Endothelial cell (in vitro differentiated cells): ENCODE measurements at regions not wholly inside any gene's neighbourhood (a gene's known extent, or its start where the extent isn't known, plus 50 kb on each side); places are given as distances from the start of the nearest gene placed in this dataset.

Experiments
- DNase-seq: peaks from one replicate; pipeline ENCODE4 v3.0.0; 2021; ENCODE audit warnings: low spot score
- H3K27ac Mint-ChIP-seq: one replicate; pipeline ENCODE4 v1.8.0; 2021; ENCODE audit warnings: mixed read lengths, inconsistent platforms; ENCODE audit not compliant: unreplicated experiment
- H3K27me3 Mint-ChIP-seq: one replicate; pipeline ENCODE4 v1.8.0; 2021; ENCODE audit warnings: mild to moderate bottlenecking, moderate library complexity, mixed read lengths, inconsistent platforms; ENCODE audit not compliant: unreplicated experiment
- H3K36me3 Mint-ChIP-seq: one replicate; pipeline ENCODE4 v1.8.0; 2021; ENCODE audit warnings: mild to moderate bottlenecking, low read depth, mixed read lengths, inconsistent platforms; ENCODE audit not compliant: unreplicated experiment
- H3K4me1 Mint-ChIP-seq: one replicate; pipeline ENCODE4 v1.8.0; 2021; ENCODE audit warnings: mild to moderate bottlenecking, mixed read lengths, inconsistent platforms; ENCODE audit not compliant: unreplicated experiment
- H3K4me3 Mint-ChIP-seq: one replicate; pipeline ENCODE4 v1.8.0; 2021; ENCODE audit warnings: mild to moderate bottlenecking, mixed read lengths, inconsistent platforms; ENCODE audit not compliant: unreplicated experiment
- H3K9me3 Mint-ChIP-seq: one replicate; pipeline ENCODE4 v1.8.0; 2021; ENCODE audit warnings: mixed read lengths, inconsistent platforms; ENCODE audit not compliant: unreplicated experiment
- TF ChIP-seq, protein P1 (sequence below): fragments of 200-600 bp; sonication (generic); IDR thresholded peaks from one replicate; pipeline ENCODE4 v1.5.0; 2021; ENCODE audit warnings: antibody characterized with exemption; ENCODE audit not compliant: unreplicated experiment

- TF ChIP-seq, protein P1, sequence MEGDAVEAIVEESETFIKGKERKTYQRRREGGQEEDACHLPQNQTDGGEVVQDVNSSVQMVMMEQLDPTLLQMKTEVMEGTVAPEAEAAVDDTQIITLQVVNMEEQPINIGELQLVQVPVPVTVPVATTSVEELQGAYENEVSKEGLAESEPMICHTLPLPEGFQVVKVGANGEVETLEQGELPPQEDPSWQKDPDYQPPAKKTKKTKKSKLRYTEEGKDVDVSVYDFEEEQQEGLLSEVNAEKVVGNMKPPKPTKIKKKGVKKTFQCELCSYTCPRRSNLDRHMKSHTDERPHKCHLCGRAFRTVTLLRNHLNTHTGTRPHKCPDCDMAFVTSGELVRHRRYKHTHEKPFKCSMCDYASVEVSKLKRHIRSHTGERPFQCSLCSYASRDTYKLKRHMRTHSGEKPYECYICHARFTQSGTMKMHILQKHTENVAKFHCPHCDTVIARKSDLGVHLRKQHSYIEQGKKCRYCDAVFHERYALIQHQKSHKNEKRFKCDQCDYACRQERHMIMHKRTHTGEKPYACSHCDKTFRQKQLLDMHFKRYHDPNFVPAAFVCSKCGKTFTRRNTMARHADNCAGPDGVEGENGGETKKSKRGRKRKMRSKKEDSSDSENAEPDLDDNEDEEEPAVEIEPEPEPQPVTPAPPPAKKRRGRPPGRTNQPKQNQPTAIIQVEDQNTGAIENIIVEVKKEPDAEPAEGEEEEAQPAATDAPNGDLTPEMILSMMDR: no peak
- Mint-ChIP-seq H3K4me1 (no peaks in the 10 kb centered on the region), H3K27me3 (peaks cover 3% of the 10 kb centered on the region), H3K27ac (no peak overlapping the region), H3K4me3 (no peak overlapping the region), H3K36me3 (no peaks in the 10 kb centered on the region), H3K9me3 (peaks cover 4% of the 10 kb centered on the region)
- DNase-seq: no peak
Observed at GRCh38 chr5:2560435-2560834, 191.0 kb downstream of the IRX2 start.

- peaks cover 21% of the 10 kb centered on the region for H3K9me3 Mint-ChIP-seq
Observed at GRCh38 chr5:2557435-2557834, 194.0 kb downstream of the IRX2 start.

GRCh38 chr5:2556375-2556966 is 195.0 kb downstream of the IRX2 start:
- H3K36me3 Mint-ChIP-seq: no peaks in the 10 kb centered on the region
- H3K9me3 Mint-ChIP-seq: peaks cover 21% of the 10 kb centered on the region
- no peaks in the 10 kb centered on the region for H3K4me1 Mint-ChIP-seq
- H3K27ac Mint-ChIP-seq: no peak overlapping the region
- H3K27me3 Mint-ChIP-seq: peaks cover 4% of the 10 kb centered on the region
- H3K4me3 Mint-ChIP-seq: no peak overlapping the region
- TF ChIP-seq, protein P1: no peak
- DNase-seq: no peak

More at GRCh38 chr5:2557435-2557834, 194.0 kb downstream of the IRX2 start:
- Mint-ChIP-seq H3K4me3 (no peak overlapping the region), H3K27ac (no peak overlapping the region), H3K4me1 (no peaks in the 10 kb centered on the region), H3K27me3 (peaks cover 6% of the 10 kb centered on the region), H3K36me3 (no peaks in the 10 kb centered on the region)
- TF ChIP-seq, protein P1: no peak
- no peak for DNase-seq

DNA sequence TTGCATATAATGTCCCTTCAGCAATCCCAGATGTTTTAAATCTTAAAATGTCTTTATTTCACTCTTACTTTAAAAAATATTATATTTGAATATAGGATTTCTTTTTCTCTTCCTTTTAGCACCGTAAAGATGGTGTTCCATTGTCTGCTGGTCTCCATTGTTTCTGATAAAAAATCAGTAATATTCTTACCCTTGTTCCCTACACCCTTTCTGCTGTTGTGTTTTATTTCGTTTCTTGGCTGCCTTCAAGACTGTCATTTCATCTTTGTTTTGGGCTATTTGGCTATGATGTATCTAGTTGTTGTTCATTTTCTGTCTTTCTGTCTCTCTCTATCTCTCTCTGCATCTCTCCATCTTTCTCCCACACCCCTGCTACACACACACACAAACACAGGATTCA is 197.9 kb downstream of the IRX2 start:
- Mint-ChIP-seq H3K27ac (no peak overlapping the region), H3K4me3 (no peak overlapping the region), H3K4me1 (no peaks in the 10 kb centered on the region), H3K9me3 (peaks cover 18% of the 10 kb centered on the region), H3K27me3 (peaks cover 4% of the 10 kb centered on the region), H3K36me3 (no peaks in the 10 kb centered on the region)
- no peak for DNase-seq
- TF ChIP-seq, protein P1: no peak

GRCh38 chr5:2550509-2550908 is 201.0 kb downstream of the IRX2 start:
- Mint-ChIP-seq H3K36me3 (no peaks in the 10 kb centered on the region), H3K4me1 (no peaks in the 10 kb centered on the region), H3K27ac (no peak overlapping the region), H3K9me3 (peaks cover 18% of the 10 kb centered on the region), H3K27me3 (peaks cover 4% of the 10 kb centered on the region), H3K4me3 (no peak overlapping the region)
- TF ChIP-seq, protein P1: no peak
- no peak for DNase-seq
